ENCODE measurements at regions not wholly inside any gene's neighbourhood (a gene's known extent, or its start where the extent isn't known, plus 50 kb on each side); places are given as distances from the start of the nearest gene placed in this dataset.

GRCh38 chr7:41331194-41331593 lies 371.7 kb downstream of the INHBA start:
- intact Hi-C loops (cut with DNase I; ENCODE audit: low total_unique reads) = no loop called here
- DNase-seq = no peak
- Histone ChIP-seq H3K27me3 (no peaks in the 10 kb centered on the region), H3K9me3 (no peaks in the 10 kb centered on the region), H3K4me1 (no peaks in the 10 kb centered on the region), H3K4me3 (no peak overlapping the region), H3K36me3 (no peaks in the 10 kb centered on the region), H3K27ac (no peak overlapping the region)
- no peak for TF ChIP-seq POLR2A (IDR thresholded peaks at IDR 0.05)
- TF ChIP-seq, protein P1, sequence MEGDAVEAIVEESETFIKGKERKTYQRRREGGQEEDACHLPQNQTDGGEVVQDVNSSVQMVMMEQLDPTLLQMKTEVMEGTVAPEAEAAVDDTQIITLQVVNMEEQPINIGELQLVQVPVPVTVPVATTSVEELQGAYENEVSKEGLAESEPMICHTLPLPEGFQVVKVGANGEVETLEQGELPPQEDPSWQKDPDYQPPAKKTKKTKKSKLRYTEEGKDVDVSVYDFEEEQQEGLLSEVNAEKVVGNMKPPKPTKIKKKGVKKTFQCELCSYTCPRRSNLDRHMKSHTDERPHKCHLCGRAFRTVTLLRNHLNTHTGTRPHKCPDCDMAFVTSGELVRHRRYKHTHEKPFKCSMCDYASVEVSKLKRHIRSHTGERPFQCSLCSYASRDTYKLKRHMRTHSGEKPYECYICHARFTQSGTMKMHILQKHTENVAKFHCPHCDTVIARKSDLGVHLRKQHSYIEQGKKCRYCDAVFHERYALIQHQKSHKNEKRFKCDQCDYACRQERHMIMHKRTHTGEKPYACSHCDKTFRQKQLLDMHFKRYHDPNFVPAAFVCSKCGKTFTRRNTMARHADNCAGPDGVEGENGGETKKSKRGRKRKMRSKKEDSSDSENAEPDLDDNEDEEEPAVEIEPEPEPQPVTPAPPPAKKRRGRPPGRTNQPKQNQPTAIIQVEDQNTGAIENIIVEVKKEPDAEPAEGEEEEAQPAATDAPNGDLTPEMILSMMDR (IDR thresholded peaks at IDR 0.05) = no peak

- no peaks in the 10 kb centered on the region for H3K9me3 ChIP-seq
- DNase-seq = no peak
- no peaks in the 10 kb centered on the region for H3K4me1 ChIP-seq
- TF ChIP-seq POLR2A (IDR thresholded peaks at IDR 0.05) = no peak
- H3K4me3 ChIP-seq = no peak overlapping the region
- no peaks in the 10 kb centered on the region for H3K27me3 ChIP-seq
- intact Hi-C loops (cut with DNase I; ENCODE audit: low total_unique reads) = no loop called here
- no peaks in the 10 kb centered on the region for H3K36me3 ChIP-seq
- no peak overlapping the region for H3K27ac ChIP-seq
Observed at GRCh38 chr7:41328544-41328943, 374.3 kb downstream of the INHBA start.

- no peak for DNase-seq
- intact Hi-C loops (cut with DNase I; ENCODE audit: low total_unique reads) = no loop called here
- H3K36me3 ChIP-seq = no peaks in the 10 kb centered on the region
- TF ChIP-seq, protein P1 (IDR thresholded peaks at IDR 0.05) = no peak
- TF ChIP-seq POLR2A (IDR thresholded peaks at IDR 0.05) = no peak
- no peak overlapping the region for H3K4me3 ChIP-seq
- no peaks in the 10 kb centered on the region for H3K27me3 ChIP-seq
- H3K27ac ChIP-seq = no peak overlapping the region
- no peaks in the 10 kb centered on the region for H3K4me1 ChIP-seq
- no peaks in the 10 kb centered on the region for H3K9me3 ChIP-seq
Observed at GRCh38 chr7:41328131-41328530, 374.8 kb downstream of the INHBA start.

DNA sequence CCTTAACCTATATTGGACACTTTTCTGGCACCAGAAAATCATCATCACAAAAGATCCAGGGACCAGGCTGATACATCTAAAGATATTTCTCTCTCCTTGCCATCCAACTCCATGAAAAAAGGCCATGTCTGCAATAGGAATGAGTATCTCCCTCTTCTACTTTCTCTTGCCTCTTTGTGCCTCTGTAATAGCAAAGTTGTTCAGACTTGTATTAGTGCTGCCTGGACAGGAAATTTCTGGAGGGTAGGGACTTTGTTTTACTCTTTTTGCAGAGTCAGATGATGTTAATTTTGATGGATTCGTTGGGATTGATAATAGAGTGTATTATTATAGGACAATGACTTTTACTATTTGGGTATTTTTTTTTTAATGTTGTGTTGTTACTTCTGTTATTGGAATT lies 376.3 kb downstream of the INHBA start:
- no peaks in the 10 kb centered on the region for H3K4me1 ChIP-seq
- H3K27ac ChIP-seq = no peak overlapping the region
- H3K27me3 ChIP-seq = no peaks in the 10 kb centered on the region
- no peaks in the 10 kb centered on the region for H3K9me3 ChIP-seq
- intact Hi-C loops (cut with DNase I; ENCODE audit: low total_unique reads) = no loop called here
- H3K36me3 ChIP-seq = no peaks in the 10 kb centered on the region
- TF ChIP-seq POLR2A (IDR thresholded peaks at IDR 0.05) = no peak
- TF ChIP-seq, protein P1 (IDR thresholded peaks at IDR 0.05) = no peak
- DNase-seq = no peak
- no peak overlapping the region for H3K4me3 ChIP-seq

DNA sequence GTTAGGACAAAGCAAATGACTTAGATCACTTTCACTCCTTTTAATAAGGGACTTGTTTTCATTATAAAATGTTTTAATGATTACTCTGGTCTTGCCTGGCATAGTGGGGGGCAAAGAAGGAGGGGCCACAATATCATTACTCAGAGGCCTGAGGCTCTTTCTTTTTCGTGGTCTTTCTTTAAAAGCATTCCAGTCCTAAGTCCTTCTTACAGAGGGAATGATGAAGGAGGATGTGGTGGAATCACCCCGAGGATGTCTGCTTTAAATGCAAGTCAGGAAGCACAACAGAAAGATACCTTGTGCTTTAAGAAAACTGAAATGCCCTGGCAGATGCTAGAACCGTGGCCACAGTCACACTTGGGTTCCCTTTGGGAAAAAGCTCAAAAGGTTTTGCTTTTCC lies 379.1 kb downstream of the INHBA start:
- TF ChIP-seq, protein P1 (IDR thresholded peaks at IDR 0.05) = no peak
- no peak for TF ChIP-seq POLR2A (IDR thresholded peaks at IDR 0.05)

DNA sequence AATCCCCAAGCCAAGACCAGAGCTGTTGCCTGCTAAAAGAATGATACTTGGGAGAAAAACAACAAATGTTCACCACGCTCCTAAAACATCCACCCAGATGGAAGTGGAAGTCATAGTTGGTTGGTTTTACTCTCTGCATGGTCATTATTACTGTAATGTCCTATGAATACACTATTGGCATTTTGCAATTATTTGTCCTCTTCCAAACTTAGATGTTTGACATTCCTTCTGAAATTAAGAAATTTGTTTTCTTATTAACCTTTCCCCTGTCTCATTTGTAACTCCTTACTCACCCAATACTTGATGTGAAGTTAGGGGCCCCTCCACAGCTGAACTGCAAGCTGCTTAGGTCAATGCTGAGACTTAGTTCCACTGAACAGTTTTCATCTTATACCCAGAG lies 383.3 kb downstream of the INHBA start:
- intact Hi-C loops (cut with DNase I; ENCODE audit: low total_unique reads) = no loop called here

More for the DNA sequence above, 379.1 kb downstream of the INHBA start:
- H3K36me3 ChIP-seq = no peaks in the 10 kb centered on the region
- intact Hi-C loops (cut with DNase I; ENCODE audit: low total_unique reads) = no loop called here
- no peak for DNase-seq
- H3K27me3 ChIP-seq = no peaks in the 10 kb centered on the region
- H3K9me3 ChIP-seq = no peaks in the 10 kb centered on the region
- H3K4me1 ChIP-seq = no peaks in the 10 kb centered on the region
- H3K4me3 ChIP-seq = no peak overlapping the region
- H3K27ac ChIP-seq = no peak overlapping the region

More for the DNA sequence above, 383.3 kb downstream of the INHBA start:
- H3K27me3 ChIP-seq = no peaks in the 10 kb centered on the region
- DNase-seq = no peak
- no peaks in the 10 kb centered on the region for H3K36me3 ChIP-seq
- no peak overlapping the region for H3K27ac ChIP-seq
- H3K4me1 ChIP-seq = no peaks in the 10 kb centered on the region
- TF ChIP-seq, protein P1 (IDR thresholded peaks at IDR 0.05) = no peak
- no peak for TF ChIP-seq POLR2A (IDR thresholded peaks at IDR 0.05)
- H3K4me3 ChIP-seq = no peak overlapping the region
- H3K9me3 ChIP-seq = no peaks in the 10 kb centered on the region
